Endothelial cell of umbilical vein (primary cell): ENCODE measurements at regions not wholly inside any gene's neighbourhood (a gene's known extent, or its start where the extent isn't known, plus 50 kb on each side); places are given as distances from the start of the nearest gene placed in this dataset.

Experiments used
- BruUV-seq: library from RNA; stranded (reverse); fragments of 400-500 nt; replicated peaks from 2 replicates; lab custom pipeline; 2021; lab: Mats Ljungman, UMichigan
- CTCF ChIA-PET: fragments of 300-600, 350-600 bp; sonication (Branson Sonifier 250); formaldehyde crosslinking; loops from one replicate; lab custom pipeline; 2021; ENCODE audit warnings: antibody characterized with exemption, inconsistent platforms; lab: Charles Lee
- POLR2A ChIA-PET: fragments of 300-600, 350-600 bp; sonication (Branson Sonifier 250); formaldehyde crosslinking; loops from one replicate; lab custom pipeline; 2021; ENCODE audit warnings: antibody characterized with exemption, inconsistent platforms; lab: Charles Lee
- DNase-seq: peaks from one replicate; pipeline ENCODE4 v3.0.0-alpha.2; 2011; ENCODE audit warnings: low read depth, low spot score
- FAIRE-seq: peaks from 2 replicates; lab custom pipeline; 2011; peaks lifted over from hg19 to GRCh38; lab: Jason Lieb, UNC
- H2AFZ ChIP-seq: 2 replicates; pipeline ENCODE4 v1.6.0; 2012; ENCODE audit warnings: low read depth, low read length, control low read depth, inconsistent platforms
- H3K27ac ChIP-seq: 2 replicates; pipeline ENCODE4 v1.5.1; 2011; ENCODE audit warnings: low read depth, mild to moderate bottlenecking, control low read depth, low read length, moderate library complexity; ENCODE audit not compliant: insufficient read depth
- H3K27me3 ChIP-seq, 2 experiments: 2 replicates each; pipeline versions ENCODE4 v1.6.0 to v1.6.1; 2011; ENCODE audit warnings: low read length in 2 of 2, mixed read lengths in 1 of 2; ENCODE audit not compliant: control insufficient read depth in 2 of 2, insufficient read depth in 2 of 2
- H3K36me3 ChIP-seq, 2 experiments: 2 replicates in 1 of 2; 3 replicates in 1 of 2; pipeline ENCODE4 v1.5.1; 2011; ENCODE audit warnings: low read length in 2 of 2, mild to moderate bottlenecking in 1 of 2, moderate library complexity in 1 of 2; ENCODE audit not compliant: control insufficient read depth in 2 of 2, insufficient read depth in 2 of 2; ENCODE audit errors: extremely low read depth in 1 of 2
- H3K4me1 ChIP-seq: 3 replicates; pipeline ENCODE4 v1.5.1; 2011; ENCODE audit warnings: mild to moderate bottlenecking, low read length; ENCODE audit not compliant: control insufficient read depth, insufficient read depth; ENCODE audit errors: extremely low read depth
- H3K4me2 ChIP-seq: 2 replicates; pipeline ENCODE4 v1.6.1; 2011; ENCODE audit warnings: low read length, control low read depth, mixed read lengths; ENCODE audit not compliant: insufficient read depth
- H3K4me3 ChIP-seq, 3 experiments: fragments of 200-600 bp in 1 of 3; sonication (generic), shearing (Covaris generic) in 1 of 3; replicated peaks in 1 of 3; 2 replicates each; pipeline ENCODE4 v1.5.1; 2011 to 2016; ENCODE audit warnings: control low read depth in 3 of 3, low read length in 3 of 3, mild to moderate bottlenecking in 2 of 3, inconsistent platforms in 1 of 3, low read depth in 1 of 3, moderate library complexity in 1 of 3; ENCODE audit not compliant: insufficient read depth in 1 of 3
- H3K79me2 ChIP-seq: 2 replicates; pipeline ENCODE4 v1.6.0; 2012; ENCODE audit warnings: low read length, inconsistent platforms; ENCODE audit not compliant: control insufficient read depth, insufficient read depth
- H3K9ac ChIP-seq: replicated peaks from 2 replicates; pipeline ENCODE3; 2011; ENCODE audit warnings: low read length, control low read depth; ENCODE audit not compliant: insufficient read depth; ENCODE audit errors: extremely low read depth
- H3K9me1 ChIP-seq: replicated peaks from 3 replicates; pipeline ENCODE4 v1.6.0; 2011; ENCODE audit warnings: mild to moderate bottlenecking, low read length; ENCODE audit not compliant: control insufficient read depth, insufficient read depth; ENCODE audit errors: extremely low read depth
- H3K9me3 ChIP-seq: replicated peaks from 2 replicates; pipeline ENCODE4 v1.5.1; 2012; ENCODE audit warnings: low read length, inconsistent platforms; ENCODE audit not compliant: control insufficient read depth, insufficient read depth
- H4K20me1 ChIP-seq: replicated peaks from 2 replicates; pipeline ENCODE3; 2011; ENCODE audit warnings: mild to moderate bottlenecking, low read length; ENCODE audit not compliant: control insufficient read depth, insufficient read depth; ENCODE audit errors: extremely low read depth
- FOS ChIP-seq: IDR thresholded peaks from 2 replicates; pipeline ENCODE4 v1.6.1; 2011; ENCODE audit warnings: mild to moderate bottlenecking, low read length, moderate library complexity, borderline replicate concordance; ENCODE audit not compliant: insufficient read depth
- GATA2 ChIP-seq: IDR thresholded peaks from 2 replicates; pipeline ENCODE4 v1.7.0; 2011; ENCODE audit warnings: low read depth, mild to moderate bottlenecking, moderate library complexity, mixed read lengths, low read length; ENCODE audit not compliant: insufficient read length, insufficient read depth
- JUN ChIP-seq: IDR thresholded peaks from 2 replicates; pipeline ENCODE4 v1.6.1; 2011; ENCODE audit warnings: borderline replicate concordance, low read depth; ENCODE audit not compliant: insufficient read length, insufficient read depth
- POLR2A ChIP-seq: IDR thresholded peaks from 2 replicates; pipeline ENCODE4 v1.6.1; 2012; ENCODE audit warnings: low read depth, mild to moderate bottlenecking, control low read depth, low read length
- POLR2AphosphoS5 ChIP-seq: IDR thresholded peaks from 2 replicates; pipeline ENCODE4 v1.6.1; 2012; ENCODE audit warnings: low read depth, mild to moderate bottlenecking, control low read depth, low read length, moderate library complexity; ENCODE audit not compliant: insufficient read depth
- dilution Hi-C: fragments of 300-500 bp; cut with MboI; formaldehyde crosslinking; loops from one replicate; pipeline ENCODE4 v1.15.0; 2019; ENCODE audit warnings: low sequenced_read_pairs; ENCODE audit not compliant: extremely low pct_ligation_motif_present
- intact Hi-C: fragments of 100-400 bp; cut with micrococcal nuclease; formaldehyde crosslinking; loops from one replicate; pipeline ENCODE4 v1.10.0; 2022

- intact Hi-C loops (no loop called here), dilution Hi-C loops (no loop called here)
- H4K20me1 ChIP-seq: no peaks in the 10 kb centered on the region
- H3K4me1 ChIP-seq: no peaks in the 10 kb centered on the region
- TF ChIP-seq FOS: no peak
- no TSS peak for BruUV-seq
- H3K9ac ChIP-seq: no peak overlapping the region
- no peaks in the 10 kb centered on the region for H3K79me2 ChIP-seq
- no peaks in the 10 kb centered on the region for H3K9me3 ChIP-seq
- no peak overlapping the region for H3K27ac ChIP-seq
- FAIRE-seq (no peak), DNase-seq (no peak)
- ChIA-PET POLR2A (no interaction called here), CTCF (no interaction called here)
- H2AFZ ChIP-seq: no peak overlapping the region
- no peaks in the 10 kb centered on the region for H3K27me3 ChIP-seq
- no peak overlapping the region for H3K4me3 ChIP-seq
- H3K9me1 ChIP-seq: no peaks in the 10 kb centered on the region
- no peak overlapping the region for H3K4me2 ChIP-seq
- H3K36me3 ChIP-seq: no peaks in the 10 kb centered on the region
Measured at GRCh38 chr6:907928-908327, 215.0 kb upstream of the EXOC2 start.

- Histone ChIP-seq H2AFZ (no peak overlapping the region), H3K36me3 (no peaks in the 10 kb centered on the region), H3K79me2 (no peaks in the 10 kb centered on the region), H3K27ac (no peak overlapping the region), H3K9ac (no peak overlapping the region), H3K27me3 (no peaks in the 10 kb centered on the region), H3K9me1 (no peaks in the 10 kb centered on the region), H3K4me2 (no peak overlapping the region), H3K9me3 (no peaks in the 10 kb centered on the region), H4K20me1 (no peaks in the 10 kb centered on the region), H3K4me1 (no peaks in the 10 kb centered on the region), H3K4me3 (no peak overlapping the region)
- TF ChIP-seq JUN (no peak), POLR2AphosphoS5 (no peak), GATA2 (no peak), POLR2A (no peak)
- dilution Hi-C loops: no loop called here
- FAIRE-seq: no peak
- intact Hi-C loops: no loop called here
- DNase-seq: no peak
- ChIA-PET CTCF (no interaction called here), POLR2A (no interaction called here)
- BruUV-seq: no TSS peak
Measured at GRCh38 chr6:906920-907319, 214.0 kb upstream of the EXOC2 start.
